GM13976 (cell line): ENCODE measurements at regions not wholly inside any gene's neighbourhood (a gene's known extent, or its start where the extent isn't known, plus 50 kb on each side); places are given as distances from the start of the nearest gene placed in this dataset.

Experiments used
- DNase-seq: peaks from one replicate; pipeline ENCODE4 v3.0.0; 2012; ENCODE audit warnings: low spot score
- in situ Hi-C: fragments of 300-500 bp; cut with MboI; formaldehyde crosslinking; loops from one replicate; pipeline ENCODE4 v1.12.0; 2022; ENCODE audit warnings: low sequenced_read_pairs, mixed read lengths, inconsistent platforms; ENCODE audit not compliant: unreplicated experiment
- TF ChIP-seq, protein P1 (sequence below): IDR thresholded peaks from 2 replicates; pipeline ENCODE4 v1.5.1; 2012; ENCODE audit warnings: borderline replicate concordance, mild to moderate bottlenecking; ENCODE audit not compliant: insufficient read depth; ENCODE audit errors: extremely low read depth, missing control alignments, control extremely low read depth

DNA sequence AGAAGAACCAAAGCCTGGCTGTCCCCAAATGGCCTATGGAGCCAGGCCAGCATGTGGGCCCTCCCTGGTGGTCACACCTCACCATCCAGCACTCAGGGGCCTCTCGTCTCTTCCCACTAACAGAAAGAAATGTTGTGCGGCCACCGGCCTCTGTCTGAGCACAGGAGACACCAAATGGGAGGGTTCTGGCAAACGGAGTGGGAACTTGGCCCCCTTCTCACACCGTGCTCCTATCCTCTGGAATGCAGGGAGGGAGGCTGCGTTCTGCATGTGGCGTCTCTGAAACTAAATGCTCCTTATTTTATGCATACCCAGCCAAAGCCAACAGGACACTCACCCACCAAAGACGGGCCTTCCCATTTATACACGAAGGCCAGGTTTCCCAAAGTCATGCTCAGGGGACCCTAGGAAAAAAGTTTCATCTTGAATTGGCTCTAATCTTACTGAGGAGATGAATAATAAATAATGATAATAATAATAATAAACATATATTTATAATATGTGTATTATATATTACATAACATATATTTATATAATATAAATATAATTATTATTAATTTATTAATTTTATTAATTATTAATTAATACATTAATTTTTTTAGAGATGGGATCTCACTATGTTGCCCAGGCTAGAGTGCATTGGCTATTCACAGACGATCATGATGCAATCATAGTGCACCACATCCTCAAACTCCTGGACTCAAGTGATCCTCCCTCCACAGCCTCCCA lies 102.4 kb downstream of the FOXF2 start:
- no peak for DNase-seq
- TF ChIP-seq, protein P1, sequence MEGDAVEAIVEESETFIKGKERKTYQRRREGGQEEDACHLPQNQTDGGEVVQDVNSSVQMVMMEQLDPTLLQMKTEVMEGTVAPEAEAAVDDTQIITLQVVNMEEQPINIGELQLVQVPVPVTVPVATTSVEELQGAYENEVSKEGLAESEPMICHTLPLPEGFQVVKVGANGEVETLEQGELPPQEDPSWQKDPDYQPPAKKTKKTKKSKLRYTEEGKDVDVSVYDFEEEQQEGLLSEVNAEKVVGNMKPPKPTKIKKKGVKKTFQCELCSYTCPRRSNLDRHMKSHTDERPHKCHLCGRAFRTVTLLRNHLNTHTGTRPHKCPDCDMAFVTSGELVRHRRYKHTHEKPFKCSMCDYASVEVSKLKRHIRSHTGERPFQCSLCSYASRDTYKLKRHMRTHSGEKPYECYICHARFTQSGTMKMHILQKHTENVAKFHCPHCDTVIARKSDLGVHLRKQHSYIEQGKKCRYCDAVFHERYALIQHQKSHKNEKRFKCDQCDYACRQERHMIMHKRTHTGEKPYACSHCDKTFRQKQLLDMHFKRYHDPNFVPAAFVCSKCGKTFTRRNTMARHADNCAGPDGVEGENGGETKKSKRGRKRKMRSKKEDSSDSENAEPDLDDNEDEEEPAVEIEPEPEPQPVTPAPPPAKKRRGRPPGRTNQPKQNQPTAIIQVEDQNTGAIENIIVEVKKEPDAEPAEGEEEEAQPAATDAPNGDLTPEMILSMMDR, result no peak
- in situ Hi-C loops, result no loop called here

DNA sequence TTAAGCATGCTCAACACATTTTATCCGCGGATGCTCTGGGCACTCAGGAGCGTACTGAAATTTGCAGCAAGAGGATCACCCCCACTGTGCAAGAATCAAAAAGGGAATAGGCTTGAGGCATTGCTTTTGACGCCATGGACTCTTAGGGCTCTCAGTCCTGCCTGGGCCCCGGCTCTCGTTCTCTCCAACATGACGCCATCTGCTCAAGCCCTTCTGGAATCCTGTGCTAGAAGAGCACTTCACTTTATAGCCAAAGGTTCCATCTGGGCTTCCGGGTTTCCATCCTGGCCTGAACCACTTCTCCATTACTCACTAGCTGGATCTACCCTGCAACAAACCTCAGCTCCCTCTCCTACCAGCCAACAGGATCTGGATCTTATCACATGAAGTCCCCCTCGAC lies 105.3 kb downstream of the FOXF2 start:
- in situ Hi-C loops, result no loop called here
- TF ChIP-seq, protein P1, result no peak
- no peak for DNase-seq

DNA sequence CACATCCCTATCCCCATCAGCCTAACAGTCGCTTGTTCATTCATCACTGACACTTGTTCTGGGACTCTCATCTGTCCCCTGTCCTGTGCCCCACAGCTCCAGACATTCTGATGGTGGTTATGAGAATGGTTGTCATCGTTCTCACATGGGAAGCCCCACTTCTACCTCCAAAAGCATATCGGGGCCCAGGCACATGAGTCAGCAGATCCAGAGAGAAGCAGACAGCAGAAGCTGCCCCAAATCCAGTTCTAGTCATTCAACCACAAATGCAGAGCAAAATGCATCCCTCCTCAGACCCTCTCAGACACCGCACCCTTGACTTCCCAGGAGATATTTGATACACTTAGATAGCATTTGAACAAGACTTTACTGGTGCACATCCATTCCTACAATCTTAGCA lies 106.0 kb downstream of the FOXF2 start:
- no peak for DNase-seq
- TF ChIP-seq, protein P1, result no peak
- in situ Hi-C loops, result no loop called here

DNA sequence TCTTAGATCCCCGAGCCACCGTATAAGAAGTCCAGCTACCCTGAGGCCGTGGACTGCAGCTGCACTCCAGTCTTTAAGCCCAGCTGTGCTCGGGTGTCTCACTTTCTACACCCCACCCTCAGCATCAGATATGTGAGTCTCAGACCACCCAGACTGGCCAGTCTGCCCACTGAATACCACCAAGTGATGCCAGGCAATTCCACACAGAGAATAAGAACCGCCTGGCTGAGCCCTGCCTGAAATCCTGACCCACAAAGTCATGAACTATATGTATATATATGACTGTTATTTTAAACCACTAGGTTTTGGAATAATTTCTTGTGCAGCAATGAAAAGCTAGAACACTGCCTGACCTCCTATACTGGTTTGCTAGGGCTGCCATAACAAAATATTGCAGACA lies 106.7 kb downstream of the FOXF2 start:
- TF ChIP-seq, protein P1, result no peak
- no peak for DNase-seq
- in situ Hi-C loops, result no loop called here

DNA sequence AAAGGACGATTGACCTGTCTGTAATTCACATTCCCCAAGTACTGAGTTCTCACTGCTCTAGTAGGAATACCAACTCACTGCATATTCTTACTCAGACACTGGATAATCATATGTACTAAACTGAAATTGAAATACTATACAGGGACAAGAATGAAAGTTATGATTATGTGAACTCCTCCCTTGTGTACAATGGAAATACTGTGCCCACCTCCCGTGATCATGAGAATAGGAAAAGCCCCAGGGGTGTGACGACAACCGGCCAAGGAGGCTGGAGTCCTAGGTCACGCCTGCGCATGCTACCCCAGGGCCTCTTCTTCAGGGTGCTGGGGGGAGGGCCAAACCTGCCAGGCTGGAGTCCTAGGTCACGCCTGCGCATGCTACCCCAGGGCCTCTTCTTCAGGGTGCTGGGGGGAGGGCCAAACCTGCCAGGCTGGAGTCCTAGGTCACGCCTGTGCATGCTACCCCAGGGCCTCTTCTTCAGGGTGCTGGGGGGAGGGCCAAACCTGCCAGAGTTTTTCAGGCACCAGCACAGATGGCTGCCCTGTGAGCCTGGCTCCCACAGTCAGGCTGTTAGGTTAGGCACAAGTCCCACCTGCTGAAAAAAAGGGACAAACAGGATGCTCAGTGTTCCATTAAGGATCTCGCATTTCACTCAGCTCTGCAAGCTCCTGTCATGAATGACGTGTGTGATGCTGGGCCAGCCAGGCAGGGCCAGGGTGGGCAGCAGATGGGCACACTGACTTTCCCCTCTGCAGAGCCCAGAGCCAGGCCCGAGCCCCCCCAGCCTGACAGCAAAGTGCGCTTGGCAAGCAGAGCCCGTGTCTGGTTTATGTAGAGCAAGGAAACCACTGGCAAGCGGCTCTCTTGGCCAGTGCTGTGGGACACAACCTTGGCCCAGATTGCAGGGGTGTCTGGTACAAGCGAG lies 107.7 kb downstream of the FOXF2 start:
- TF ChIP-seq, protein P1, result no peak
- in situ Hi-C loops, result no loop called here
- DNase-seq, result no peak

DNA sequence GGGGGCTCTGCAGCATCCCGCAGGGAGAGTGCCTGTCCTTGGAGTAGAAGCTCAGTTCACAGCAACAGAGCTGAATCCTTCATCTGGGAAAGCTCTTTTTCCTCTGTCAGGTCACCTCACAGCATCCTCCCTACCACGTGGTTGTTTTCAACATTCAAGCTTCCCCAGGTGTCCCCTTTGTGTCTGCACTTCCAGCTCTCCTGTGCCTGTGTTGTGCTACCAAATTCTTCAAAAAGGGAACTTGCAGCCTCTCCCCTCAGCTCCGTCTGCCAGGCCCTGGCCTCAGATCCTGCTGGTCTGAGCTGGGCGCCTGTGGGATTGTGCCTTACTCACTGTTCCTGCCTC lies 108.4 kb downstream of the FOXF2 start:
- DNase-seq, result no peak
- in situ Hi-C loops, result no loop called here
- TF ChIP-seq, protein P1, result no peak
